ENCODE measurements at regions not wholly inside any gene's neighbourhood (a gene's known extent, or its start where the extent isn't known, plus 50 kb on each side); places are given as distances from the start of the nearest gene placed in this dataset.
"Not testable (repeated sequence)": the region's sequence is repeated elsewhere in the genome, so short reads cannot be mapped to it uniquely, and the experiment has no call there.

DNA sequence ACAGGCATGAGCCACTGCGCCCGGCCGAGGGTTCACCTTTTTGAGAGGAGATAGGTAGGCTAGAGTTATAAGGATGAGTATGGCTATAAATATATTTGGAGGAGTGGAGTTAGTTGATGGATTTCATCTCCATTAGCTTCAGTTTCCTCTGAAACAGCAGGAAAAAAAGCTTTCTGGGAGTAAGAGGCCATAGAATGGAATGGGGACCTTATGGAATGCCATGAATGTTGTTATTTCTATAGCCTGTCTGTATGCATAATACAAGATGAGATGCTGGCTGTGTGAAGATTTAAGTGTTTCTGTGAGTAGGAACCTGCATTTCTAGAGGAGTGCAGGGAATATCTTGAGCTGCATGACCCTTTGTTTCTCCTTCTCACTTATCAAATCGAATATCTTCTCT is 114.9 kb upstream of the ARX start:
- no peak for DNase-seq

DNA sequence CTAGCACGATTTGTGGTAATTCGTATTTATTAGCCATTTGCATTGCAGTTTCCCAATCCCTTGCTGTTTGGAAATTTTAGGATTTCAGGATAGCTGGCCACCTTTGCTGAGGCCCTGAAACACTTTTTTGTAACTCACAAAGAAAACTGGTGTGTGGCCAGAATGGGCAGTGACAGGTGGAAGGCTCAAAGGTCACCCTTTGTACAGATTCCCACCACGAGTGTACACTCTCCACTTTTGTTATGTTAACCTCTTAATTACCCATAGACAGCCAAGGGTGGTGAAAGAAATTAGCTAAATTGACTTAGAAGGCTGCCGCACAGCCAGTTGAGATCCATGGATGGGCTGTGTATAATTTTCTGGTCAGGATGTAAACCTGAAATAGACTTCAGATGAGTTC is 109.7 kb upstream of the ARX start:
- no peak for DNase-seq

DNA sequence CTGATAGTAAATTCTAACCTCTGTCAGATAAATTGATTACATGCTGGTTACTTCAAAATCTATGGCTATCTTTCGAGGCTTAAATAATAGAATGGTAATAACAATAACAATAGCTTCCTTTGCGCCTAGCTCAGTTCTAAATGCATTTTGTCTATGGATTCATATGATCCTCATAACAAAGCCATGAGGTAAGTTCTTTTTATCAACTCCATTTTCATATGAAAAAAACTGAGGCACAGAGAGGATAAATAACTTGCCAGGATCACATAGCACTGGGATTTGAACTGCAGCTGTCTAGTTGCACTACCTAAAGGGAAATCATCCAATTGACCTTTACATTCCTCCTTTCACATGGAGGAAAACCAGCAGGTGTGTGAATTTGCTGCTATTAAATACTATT is 108.6 kb upstream of the ARX start:
- no peak for DNase-seq

DNA sequence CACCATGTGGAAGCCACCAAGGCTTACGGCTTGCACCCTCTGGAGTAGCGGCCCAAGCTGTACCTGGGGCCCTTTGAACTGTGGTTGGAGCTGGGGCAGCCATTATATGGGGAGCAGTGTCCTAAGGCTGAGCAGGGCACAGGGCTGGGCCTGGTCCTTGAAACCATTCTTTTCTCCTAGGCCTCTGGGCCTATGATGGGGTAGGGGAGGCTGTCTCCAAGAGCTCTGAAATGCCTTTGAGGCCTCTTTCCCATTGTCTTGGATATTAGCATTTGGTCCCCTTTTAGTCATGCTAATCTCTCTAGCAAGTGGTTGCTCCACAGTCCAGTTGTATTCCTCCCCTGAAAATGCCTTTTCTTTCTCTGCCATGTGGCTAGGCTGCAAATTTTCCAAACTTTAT is 96.4 kb upstream of the ARX start:
- DNase-seq, result no peak

DNA sequence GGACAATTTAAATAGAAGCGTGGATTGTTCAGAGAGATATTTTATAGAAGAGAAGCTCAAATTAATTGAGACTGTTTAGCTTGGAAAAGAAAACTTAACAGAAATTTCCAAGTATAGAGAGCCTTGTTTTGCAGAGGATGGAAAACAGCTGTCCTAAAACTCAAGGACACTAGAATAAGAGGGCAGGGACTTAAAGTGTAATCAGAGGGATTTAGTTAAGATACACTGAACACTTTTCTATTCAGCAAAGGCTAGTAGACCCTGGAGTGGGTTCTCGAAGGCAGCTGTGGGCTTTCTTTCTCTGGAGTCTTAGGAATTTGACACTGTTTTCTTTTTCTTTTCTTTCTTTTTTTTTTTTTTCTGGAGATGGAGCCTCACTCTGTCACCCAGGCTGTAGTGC is 92.7 kb upstream of the ARX start:
- no peak for DNase-seq

DNA sequence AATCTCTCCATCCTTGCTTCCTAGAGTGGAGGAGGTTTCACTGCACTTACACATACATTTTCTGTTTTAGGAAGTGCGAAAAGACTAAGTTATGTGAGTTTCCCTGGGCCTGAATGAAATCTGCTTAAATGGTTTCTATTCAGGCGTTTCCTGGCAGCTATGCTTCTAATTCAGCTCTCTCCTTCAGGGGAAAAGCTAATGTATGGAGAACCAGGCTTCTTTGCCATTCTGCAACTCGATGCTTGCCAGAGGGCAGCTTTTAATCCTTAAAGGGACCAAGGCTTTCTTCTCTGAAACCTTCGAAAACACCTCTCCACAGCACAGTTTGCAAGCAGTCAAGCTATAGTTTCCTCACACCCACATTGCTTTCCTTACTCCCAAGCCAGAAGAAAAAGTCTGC is 89.5 kb upstream of the ARX start:
- no peak for DNase-seq

DNA sequence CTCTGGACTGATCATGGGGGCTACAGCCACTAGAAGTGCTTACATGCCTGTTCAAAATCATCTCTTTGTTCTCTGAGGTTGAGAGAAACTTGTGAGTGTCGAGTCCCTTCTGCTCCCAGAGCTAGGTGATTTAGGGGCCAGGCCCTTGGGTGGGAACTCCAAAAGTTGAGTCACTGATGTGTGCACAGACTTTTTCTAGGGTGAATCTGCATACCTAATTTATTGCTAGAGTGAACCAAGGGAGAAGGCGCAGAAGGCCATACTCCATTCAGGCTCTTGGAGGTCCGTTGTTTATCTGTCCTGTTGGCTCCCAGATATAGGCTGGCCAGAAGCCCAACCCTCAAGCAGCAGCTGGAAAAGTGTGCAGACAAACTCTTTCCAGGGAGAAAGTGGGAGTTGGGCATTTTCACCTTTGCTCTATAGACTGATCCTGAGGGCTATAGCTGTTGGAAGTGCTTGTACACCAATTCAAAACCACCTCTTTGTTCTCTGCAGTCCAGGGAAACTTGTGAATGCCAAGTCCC is 80.8 kb upstream of the ARX start:
- DNase-seq, result no peak

DNA sequence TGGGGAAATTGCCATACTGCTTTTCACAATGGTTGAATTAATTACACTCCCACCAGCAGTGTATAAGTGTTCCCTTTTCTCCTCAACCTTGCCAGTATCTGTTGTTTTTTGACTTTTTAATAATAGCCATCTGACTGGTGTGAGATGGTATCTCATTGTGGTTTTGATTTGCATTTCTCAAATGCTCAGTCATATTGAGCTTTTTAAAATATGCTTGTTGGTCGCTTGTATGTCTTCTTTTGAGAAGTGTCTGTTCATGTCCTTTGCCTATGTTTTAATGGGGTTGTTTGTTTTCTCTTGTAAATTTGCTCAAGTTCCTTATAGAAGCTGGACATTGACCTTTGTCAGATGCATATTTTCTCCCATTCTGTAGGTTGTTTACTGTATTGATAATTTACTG is 75.4 kb upstream of the ARX start:
- DNase-seq, result not testable (repeated sequence)

DNA sequence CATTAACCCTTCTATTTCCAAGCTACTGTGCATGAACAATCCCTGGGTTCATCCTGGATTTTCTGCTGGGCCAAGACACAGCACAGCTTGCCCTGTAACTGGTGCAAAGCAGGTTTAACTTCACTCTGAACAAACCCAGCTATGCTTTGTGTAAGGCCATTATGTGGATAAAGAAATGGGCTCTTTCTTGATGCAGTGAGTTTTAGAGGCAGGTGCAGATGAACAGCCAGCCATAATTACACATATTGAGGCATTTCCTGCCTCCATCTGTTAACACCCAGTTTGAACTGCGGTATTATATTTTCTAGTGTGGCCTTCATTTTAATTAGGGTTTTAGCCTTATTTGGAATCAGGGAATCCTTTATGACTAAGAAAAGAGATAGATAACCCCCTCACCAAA is 68.7 kb upstream of the ARX start:
- DNase-seq, result no peak

DNA sequence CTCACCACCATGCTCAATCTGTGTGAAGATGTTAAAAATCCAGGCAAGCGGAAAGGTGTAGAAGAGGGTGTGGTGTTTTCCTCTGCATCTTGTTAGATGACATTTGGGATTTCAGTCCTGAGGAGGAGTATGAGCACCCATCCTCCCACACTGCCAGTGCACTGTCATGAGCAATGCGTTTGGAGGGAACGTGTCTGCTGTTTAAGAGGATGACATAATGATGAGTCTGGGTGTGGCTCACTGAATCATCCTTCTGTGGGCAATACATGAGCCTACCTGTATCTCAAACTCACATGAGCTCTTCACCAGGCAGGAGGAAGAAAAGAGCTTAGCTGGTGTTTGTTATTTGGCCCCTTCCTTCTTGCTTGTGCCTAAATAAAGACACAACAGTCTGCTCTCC is 67.9 kb upstream of the ARX start:
- DNase-seq, result no peak

DNA sequence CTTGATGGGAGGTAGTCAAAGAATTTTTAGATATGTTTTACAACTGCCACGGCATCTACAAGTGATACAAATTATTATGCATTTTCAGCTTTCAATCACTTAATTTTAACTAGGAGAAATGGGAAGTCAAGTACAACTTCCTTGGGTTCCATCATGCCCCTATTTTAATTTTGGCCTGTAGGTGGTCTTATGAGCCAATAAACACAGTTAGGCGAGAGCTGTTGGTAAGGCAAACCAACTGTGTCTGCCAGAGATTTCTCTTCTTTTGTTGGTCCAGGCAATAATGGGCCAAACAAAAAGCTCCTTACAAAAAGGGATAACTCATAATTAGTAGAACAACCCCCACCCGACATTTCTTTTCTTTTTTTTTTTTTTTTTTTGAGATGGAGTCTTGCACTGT is 63.3 kb upstream of the ARX start:
- DNase-seq, result no peak

DNA sequence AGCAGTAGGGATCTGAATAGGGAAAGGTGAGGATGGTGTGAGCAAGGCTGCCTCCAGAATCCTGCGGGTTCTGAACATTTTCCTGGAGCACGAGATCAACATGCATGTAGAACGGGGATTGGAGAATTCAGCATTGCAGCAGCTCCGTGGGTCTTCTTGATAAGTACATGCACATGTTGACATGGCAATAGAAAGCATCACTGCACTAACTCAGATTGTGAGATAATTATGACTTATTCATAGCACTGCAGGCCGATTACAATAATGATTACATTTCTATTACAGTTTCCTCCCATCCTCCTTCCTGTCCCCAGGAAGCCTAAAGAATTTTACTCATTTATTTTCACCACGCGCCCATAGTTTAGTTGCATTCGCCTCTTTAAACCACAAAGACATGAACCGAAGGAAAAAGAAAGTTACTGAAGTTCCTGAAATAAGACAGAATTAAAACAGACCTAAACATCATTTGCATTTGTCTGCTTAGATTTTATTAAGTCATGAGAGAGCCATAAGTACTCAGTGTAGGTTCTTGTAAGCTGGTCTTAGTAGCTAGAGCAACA is 61.3 kb upstream of the ARX start:
- no peak for DNase-seq

DNA sequence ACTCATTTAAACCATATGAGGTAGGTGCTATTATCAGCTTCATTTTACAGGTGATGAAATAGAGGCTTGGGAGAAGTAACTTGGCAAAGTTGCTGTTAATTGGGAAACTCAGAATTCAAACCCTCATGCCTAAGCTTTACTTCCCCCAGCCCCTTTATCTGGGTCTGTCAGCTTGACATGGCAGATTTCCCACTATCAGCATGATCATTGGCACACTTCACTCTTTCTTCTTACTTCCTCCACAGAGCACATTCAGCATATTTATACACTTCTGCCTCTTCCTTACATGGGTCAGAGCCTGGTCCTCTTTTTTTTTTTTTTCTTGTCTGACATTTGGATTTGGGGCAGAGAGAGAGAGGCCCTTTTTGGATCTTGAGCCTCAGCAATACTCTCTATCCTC is 56.5 kb upstream of the ARX start:
- DNase-seq, result peak; percentile 49

DNA sequence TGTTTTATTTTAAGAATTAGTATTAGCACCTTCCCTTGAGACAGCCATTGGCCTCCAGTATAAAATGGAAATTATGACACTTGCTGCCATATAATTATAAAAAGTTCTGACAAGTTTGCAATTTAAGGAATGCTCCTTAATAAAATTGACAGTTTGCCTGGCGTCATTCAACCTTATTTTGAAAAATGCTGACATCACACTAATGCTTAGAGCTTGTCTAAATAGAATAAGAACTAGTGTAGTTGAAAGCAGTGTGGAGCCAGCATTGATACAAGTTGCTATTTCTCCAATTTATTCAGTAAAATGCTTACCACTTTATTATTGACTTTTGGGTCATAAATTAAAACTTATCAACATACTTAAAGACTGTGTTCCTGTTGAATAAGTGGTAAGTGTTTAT is 54.3 kb upstream of the ARX start:
- DNase-seq, result no peak

DNA sequence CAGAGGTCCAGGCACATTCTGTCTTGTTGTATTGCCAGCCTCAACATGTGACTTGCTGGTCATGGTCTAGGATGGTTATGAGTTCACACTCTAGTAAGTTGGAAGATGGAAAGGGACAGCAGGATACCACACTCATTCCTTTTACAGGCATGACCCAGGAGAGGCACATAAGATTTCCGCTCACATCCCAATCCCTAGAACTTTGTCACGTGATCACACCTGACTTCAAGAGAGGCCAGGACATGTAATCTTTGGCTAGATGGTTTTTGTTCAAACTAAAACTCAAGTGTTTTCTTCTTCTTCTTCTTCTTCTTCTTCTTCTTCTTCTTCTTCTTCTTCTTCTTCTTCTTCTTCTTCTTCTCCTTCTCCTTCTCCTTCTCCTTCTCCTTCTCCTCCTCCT is 53.4 kb upstream of the ARX start:
- no peak for DNase-seq

DNA sequence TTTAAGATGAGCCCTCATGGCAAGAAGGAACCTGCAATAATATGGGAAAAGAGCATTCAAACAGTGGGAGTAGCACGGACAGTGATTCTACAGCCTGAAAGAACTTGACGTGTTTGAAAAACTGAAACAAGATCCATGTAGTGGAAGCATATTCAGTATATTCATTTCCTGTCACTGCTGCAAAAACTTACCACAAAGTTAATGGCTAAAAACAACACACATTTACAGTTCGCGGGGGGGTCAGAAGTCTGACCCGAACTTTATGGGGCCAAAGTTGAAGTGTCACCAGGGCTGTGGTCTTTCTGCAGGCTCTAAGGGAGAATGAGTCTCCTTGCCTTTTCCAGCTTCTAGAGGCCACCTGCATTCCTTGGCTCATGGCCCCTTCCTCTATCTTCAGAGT is 52.6 kb upstream of the ARX start:
- no peak for DNase-seq

DNA sequence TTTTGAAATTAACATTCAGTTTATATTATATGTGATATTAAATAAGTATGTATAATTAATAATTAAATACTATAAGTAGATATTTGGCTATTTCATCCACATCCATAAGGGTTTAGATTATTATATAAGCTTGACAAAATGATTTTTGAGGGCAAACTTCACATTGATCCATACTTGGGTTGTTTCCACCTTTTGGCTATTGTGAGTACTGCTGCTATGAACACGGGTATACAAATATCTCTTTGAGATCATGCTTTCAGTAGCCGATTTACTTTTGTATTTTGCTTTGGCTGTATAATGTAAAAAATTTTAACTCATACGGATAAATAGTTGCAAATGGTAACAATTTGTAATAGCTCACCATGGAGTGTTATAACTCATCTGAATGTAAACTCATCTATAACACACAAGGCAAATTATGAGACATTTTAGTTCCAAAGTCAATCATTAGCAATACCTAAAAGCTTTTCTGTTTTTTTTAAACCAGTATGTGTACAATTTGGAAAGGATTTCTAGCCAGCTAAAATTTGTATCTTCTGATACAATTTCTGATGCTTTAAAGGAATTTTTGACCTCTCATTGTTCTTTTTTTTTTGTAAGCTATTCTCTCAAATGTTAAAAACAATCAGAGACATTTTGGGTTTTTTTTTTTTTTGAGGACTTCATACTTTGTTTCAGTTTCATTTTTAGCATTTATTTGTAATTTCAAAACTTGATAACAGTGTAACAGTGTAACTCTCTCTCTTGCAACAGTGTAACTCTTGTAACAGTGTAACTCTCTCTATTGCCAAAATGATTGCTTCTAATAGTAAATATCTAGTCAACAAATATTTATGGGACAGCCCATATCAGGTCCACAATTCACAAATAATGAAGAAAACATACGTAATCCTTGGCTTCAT is 51.8 kb upstream of the ARX start:
- no peak for DNase-seq

DNA sequence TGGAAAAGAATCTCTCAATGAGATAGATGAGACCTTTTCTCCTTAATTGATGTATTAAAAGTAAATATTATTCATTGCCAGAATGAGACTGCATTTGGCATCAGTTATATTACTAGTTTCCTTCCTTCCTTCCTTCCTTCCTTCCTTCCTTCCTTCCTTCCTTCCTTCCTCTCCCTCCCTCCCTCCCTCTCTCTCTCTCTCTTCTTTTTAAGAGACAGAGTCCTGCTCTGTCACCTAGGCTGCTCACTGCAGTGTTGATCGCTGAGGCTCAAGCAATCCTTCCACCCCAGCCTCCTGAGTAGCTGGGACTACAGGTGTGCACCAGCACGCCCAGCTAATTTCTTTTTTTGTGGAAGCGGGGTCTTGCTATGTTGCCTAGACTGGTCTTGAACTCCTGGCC is 50.4 kb upstream of the ARX start:
- no peak for DNase-seq

Measured in GF-D8 (cell line).